SK-N-SH treated with all-trans-retinoic acid at 6 μM for 48 hours (cell line): ENCODE measurements at regions not wholly inside any gene's neighbourhood (a gene's known extent, or its start where the extent isn't known, plus 50 kb on each side); places are given as distances from the start of the nearest gene placed in this dataset.

Experiments used
- ARNTL ChIP-seq: fragments of 450-650 bp; formaldehyde crosslinking; IDR thresholded peaks from 2 replicates; pipeline ENCODE4 v1.5.0; 2020; ENCODE audit warnings: low read depth, mild to moderate bottlenecking, moderate library complexity, borderline replicate concordance
- ESRRG ChIP-seq: fragments of 250-450 bp; sonication (Bioruptor Pico); IDR thresholded peaks from 2 replicates; pipeline ENCODE4 v1.6.1; 2021; ENCODE audit warnings: mild to moderate bottlenecking
- GLIS3 ChIP-seq: fragments of 250-450 bp; sonication (Bioruptor Pico); IDR thresholded peaks from 2 replicates; pipeline ENCODE4 v1.5.0; 2020; ENCODE audit warnings: mild to moderate bottlenecking, moderate library complexity
- TOX ChIP-seq: fragments of 250-450 bp; sonication (Bioruptor Pico); IDR thresholded peaks from 2 replicates; pipeline ENCODE4 v1.8.0; 2021; ENCODE audit warnings: mild to moderate bottlenecking, moderate library complexity, borderline replicate concordance
- ZC3H10 ChIP-seq: fragments of 250-450 bp; sonication (Bioruptor Pico); IDR thresholded peaks from 2 replicates; pipeline ENCODE4 v1.5.1; 2021; ENCODE audit warnings: mild to moderate bottlenecking, moderate library complexity
- ZFP3 ChIP-seq: fragments of 250-450 bp; sonication (Bioruptor Pico); IDR thresholded peaks from 2 replicates; pipeline ENCODE4 v1.5.0; 2020; ENCODE audit warnings: mild to moderate bottlenecking, moderate library complexity
- ZFP30 ChIP-seq: fragments of 450-650 bp; formaldehyde crosslinking; IDR thresholded peaks from 2 replicates; pipeline ENCODE4 v1.5.0; 2022; ENCODE audit warnings: mild to moderate bottlenecking, moderate library complexity
- ZNF565 ChIP-seq: fragments of 450-650 bp; formaldehyde crosslinking; conservative IDR thresholded peaks from 2 replicates; pipeline ENCODE4 v1.5.0; 2020; ENCODE audit warnings: low read depth, mild to moderate bottlenecking, moderate library complexity
- ZNF70 ChIP-seq: fragments of 450-650 bp; formaldehyde crosslinking; IDR thresholded peaks from 2 replicates; pipeline ENCODE4 v1.5.0; 2020; ENCODE audit warnings: mild to moderate bottlenecking, moderate library complexity
- TF ChIP-seq, protein P1 (sequence below): fragments of 250-450 bp; sonication (Bioruptor Pico); IDR thresholded peaks from 2 replicates; pipeline ENCODE4 v1.5.1; 2021; ENCODE audit warnings: mild to moderate bottlenecking, moderate library complexity

DNA sequence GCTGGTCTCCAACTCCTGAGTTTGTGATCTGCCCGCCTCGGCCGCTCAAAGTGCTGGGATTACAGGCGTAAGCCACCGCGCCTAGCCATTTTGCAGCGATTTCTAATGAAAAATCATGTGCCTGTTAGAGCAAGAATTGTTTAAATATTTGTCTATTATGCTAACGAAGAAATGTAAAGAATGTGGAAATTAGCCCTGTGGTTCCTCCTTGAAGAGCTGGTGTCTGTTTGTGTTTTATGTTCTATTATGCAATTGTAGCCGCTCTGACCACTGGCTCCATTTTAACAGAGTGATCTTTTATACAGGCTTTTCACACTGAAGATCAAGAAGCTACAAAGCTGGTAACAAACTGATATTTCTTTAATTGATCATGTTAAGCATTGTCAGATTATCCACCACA is 217.3 kb downstream of the USP22 start:
- TF ChIP-seq ZFP30 (no peak), ZNF70 (no peak), ZFP3 (CRISPR knock-in tag) (no peak), ZC3H10 (CRISPR knock-in tag) (no peak), GLIS3 (CRISPR knock-in tag) (no peak), ARNTL (no peak), ESRRG (CRISPR knock-in tag) (no peak), ZNF565 (no peak), TOX (no peak)
- TF ChIP-seq, protein P1, sequence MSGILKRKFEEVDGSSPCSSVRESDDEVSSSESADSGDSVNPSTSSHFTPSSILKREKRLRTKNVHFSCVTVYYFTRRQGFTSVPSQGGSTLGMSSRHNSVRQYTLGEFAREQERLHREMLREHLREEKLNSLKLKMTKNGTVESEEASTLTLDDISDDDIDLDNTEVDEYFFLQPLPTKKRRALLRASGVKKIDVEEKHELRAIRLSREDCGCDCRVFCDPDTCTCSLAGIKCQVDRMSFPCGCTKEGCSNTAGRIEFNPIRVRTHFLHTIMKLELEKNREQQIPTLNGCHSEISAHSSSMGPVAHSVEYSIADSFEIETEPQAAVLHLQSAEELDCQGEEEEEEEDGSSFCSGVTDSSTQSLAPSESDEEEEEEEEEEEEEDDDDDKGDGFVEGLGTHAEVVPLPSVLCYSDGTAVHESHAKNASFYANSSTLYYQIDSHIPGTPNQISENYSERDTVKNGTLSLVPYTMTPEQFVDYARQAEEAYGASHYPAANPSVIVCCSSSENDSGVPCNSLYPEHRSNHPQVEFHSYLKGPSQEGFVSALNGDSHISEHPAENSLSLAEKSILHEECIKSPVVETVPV = no peak
